GM12878 (cell line): ENCODE measurements at regions not wholly inside any gene's neighbourhood (a gene's known extent, or its start where the extent isn't known, plus 50 kb on each side); places are given as distances from the start of the nearest gene placed in this dataset. TPM values are rescaled to one million over a fixed set of nuclear protein-coding genes. Genes with fewer than 3 reads are reported as not detected.

Source experiments
- ATAC-seq: fragments of 200-7000 bp; cut with Tn5 transposase; 3 replicates; pipeline ENCODE4 v1.9.1; 2020; ENCODE audit warnings: mild to moderate bottlenecking, moderate library complexity
- BruUV-seq: library from RNA; stranded (reverse); fragments of 400-500 nt; replicated peaks from 2 replicates; lab custom pipeline; 2021; lab: Mats Ljungman, UMichigan
- CTCF ChIA-PET: fragments of 300-600 bp; sonication (Branson Sonifier 250); formaldehyde crosslinking; extraction: SDS; loops from one replicate; lab custom pipeline; 2021; ENCODE audit warnings: inconsistent platforms; lab: Yijun Ruan, JAX
- POLR2A ChIA-PET: fragments of 350-600 bp; formaldehyde crosslinking; extraction: SDS; loops from one replicate; lab custom pipeline; 2021; ENCODE audit warnings: inconsistent platforms; lab: Charles Lee
- RAD21 ChIA-PET: fragments of 300-600 bp; sonication (Branson Sonifier 250); formaldehyde crosslinking; loops from one replicate; lab custom pipeline; 2023; ENCODE audit warnings: antibody characterized with exemption; ENCODE audit not compliant: unreplicated experiment; lab: Charles Lee
- SMC1A ChIA-PET: fragments of 300-600 bp; sonication (Branson Sonifier 250); formaldehyde crosslinking; loops from one replicate; lab custom pipeline; 2023; ENCODE audit not compliant: unreplicated experiment, uncharacterized antibody; lab: Charles Lee
- DNase-seq: peaks from one replicate; pipeline ENCODE4 v3.0.0-alpha.2; 2011; ENCODE audit warnings: low read depth, low spot score
- FAIRE-seq: peaks from 3 replicates; lab custom pipeline; 2011; peaks lifted over from hg19 to GRCh38; lab: Jason Lieb, UNC
- H2AFZ ChIP-seq: 2 replicates; pipeline ENCODE4 v1.6.0; 2011; ENCODE audit warnings: low read depth, low read length, control low read depth; ENCODE audit not compliant: control insufficient read depth
- H3K27ac ChIP-seq: 2 replicates; pipeline ENCODE4 v1.5.1; 2011; ENCODE audit warnings: control low read depth; ENCODE audit not compliant: control insufficient read depth, insufficient read depth
- H3K27me3 ChIP-seq, 2 experiments: replicated peaks in 1 of 2; 2 replicates each; pipeline versions ENCODE4 v1.6.0 to v1.6.1; 2011; ENCODE audit warnings: low read length in 1 of 2; ENCODE audit not compliant: control insufficient read depth in 2 of 2, insufficient read depth in 2 of 2
- H3K36me3 ChIP-seq, 2 experiments: 2 replicates each; pipeline ENCODE4 v1.5.1; 2011; ENCODE audit warnings: low read length in 1 of 2; ENCODE audit not compliant: control insufficient read depth in 2 of 2, insufficient read depth in 2 of 2
- H3K4me1 ChIP-seq: 2 replicates; pipeline ENCODE4 v1.6.1; 2011; ENCODE audit warnings: mild to moderate bottlenecking, low read length, moderate library complexity, mixed read lengths; ENCODE audit not compliant: control insufficient read depth, insufficient read depth
- H3K4me2 ChIP-seq: 2 replicates; pipeline ENCODE4 v1.6.0; 2011; ENCODE audit warnings: control low read depth; ENCODE audit not compliant: control insufficient read depth, insufficient read depth
- H3K4me3 ChIP-seq: fragments of 200-600 bp; sonication (generic); 2 replicates; pipeline ENCODE4 v1.5.1; 2016
- H3K79me2 ChIP-seq: 2 replicates; pipeline ENCODE4 v1.6.0; 2011; ENCODE audit warnings: low read length; ENCODE audit not compliant: control insufficient read depth, insufficient read depth
- H3K9ac ChIP-seq: 2 replicates; pipeline ENCODE4 v1.8.0; 2011; ENCODE audit warnings: low read length, control low read depth, mixed read lengths; ENCODE audit not compliant: control insufficient read depth, insufficient read depth
- H3K9me3 ChIP-seq: replicated peaks from 3 replicates; pipeline ENCODE4 v1.5.1; 2011; ENCODE audit warnings: mild to moderate bottlenecking, low read length; ENCODE audit not compliant: control insufficient read depth, insufficient read depth
- H4K20me1 ChIP-seq: 2 replicates; pipeline ENCODE4 v1.6.0; 2011; ENCODE audit not compliant: control insufficient read depth, insufficient read depth
- BACH1 ChIP-seq: fragments of 450-650 bp; IDR thresholded peaks from 2 replicates; pipeline ENCODE4 v1.6.1; 2017; ENCODE audit warnings: mild to moderate bottlenecking, borderline replicate concordance
- CHD2 ChIP-seq: IDR thresholded peaks from 2 replicates; pipeline ENCODE4 v1.6.1; 2011; ENCODE audit warnings: low read depth, low read length, improper control_type of control experiment, borderline replicate concordance
- EZH2 ChIP-seq: IDR thresholded peaks from 2 replicates; pipeline ENCODE4 v1.6.1; 2012; ENCODE audit warnings: low read depth, mild to moderate bottlenecking, control low read depth, inconsistent platforms, low read length, borderline replicate concordance; ENCODE audit not compliant: control insufficient read depth
- LARP7 ChIP-seq: fragments of 450-650 bp; IDR thresholded peaks from 2 replicates; pipeline ENCODE4 v1.6.1; 2017; ENCODE audit warnings: mild to moderate bottlenecking
- POLR2AphosphoS5 ChIP-seq: IDR thresholded peaks from 2 replicates; pipeline ENCODE4 v1.6.1; 2011; ENCODE audit warnings: mild to moderate bottlenecking, low read length, inconsistent platforms
- RAD51 ChIP-seq: fragments of 450-650 bp; IDR thresholded peaks from 2 replicates; pipeline ENCODE4 v1.6.1; 2016; ENCODE audit warnings: moderate library complexity, mild to moderate bottlenecking, inconsistent platforms
- ZBED1 ChIP-seq: IDR thresholded peaks from 2 replicates; pipeline ENCODE4 v1.6.1; 2016; ENCODE audit warnings: borderline replicate concordance
- WGBS: methylation state at CpG from one replicate; pipeline ENCODE4 v1.1.6; 2016; ENCODE audit warnings: low lambda C conversion rate; ENCODE audit not compliant: insufficient replicate concordance, insufficient coverage; ENCODE audit errors: missing lambda C conversion rate; 5-methylcytosine and 5-hydroxymethylcytosine counted together
- in situ Hi-C: fragments of 300-500 bp; cut with MboI; formaldehyde crosslinking; loops from 9 replicates; pipeline ENCODE4 v1.14.3; 2018; ENCODE audit warnings: mixed read lengths
- intact Hi-C: fragments of 100-400 bp; cut with micrococcal nuclease; formaldehyde crosslinking; loops from one replicate; pipeline ENCODE4 v1.14.2; 2022; ENCODE audit not compliant: unreplicated experiment
- small RNA-seq: library from RNA; depleted of rRNA; stranded (forward); fragments of <200 nt; gene quantifications from one replicate; pipeline ENCODE3, GENCODE V24; 2014
- TF ChIP-seq, protein P1 (sequence below): fragments of 450-650 bp; IDR thresholded peaks from 2 replicates; pipeline ENCODE4 v1.6.1; 2016; ENCODE audit warnings: mild to moderate bottlenecking
- TF ChIP-seq, protein P2 (sequence below): IDR thresholded peaks from 2 replicates; pipeline ENCODE4 v1.6.1; 2012; ENCODE audit warnings: low read depth, low read length, improper control_type of control experiment

DNA sequence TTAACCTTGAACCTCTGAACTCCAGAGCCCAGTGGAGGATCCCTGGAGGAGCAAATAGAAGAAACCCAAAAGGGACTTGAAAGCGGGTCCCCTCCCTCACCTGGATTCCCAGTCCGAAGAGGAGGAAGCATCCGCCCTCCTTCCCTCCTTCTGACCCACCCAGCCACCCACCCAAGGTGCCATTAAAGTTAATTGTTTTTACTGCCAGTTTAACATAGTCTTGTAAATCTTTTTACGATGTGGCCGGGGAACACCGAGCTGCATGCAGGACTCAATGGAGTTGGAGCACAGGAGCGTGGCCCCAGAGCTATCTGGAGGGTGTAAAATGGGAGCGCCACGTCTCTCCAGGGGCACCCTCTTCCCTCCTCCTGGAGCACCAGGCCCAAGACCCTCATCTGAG, 49.9 kb upstream of the TBX3 start:
- no peak for DNase-seq
- no peak overlapping the region for H3K4me2 ChIP-seq
- no peaks in the 10 kb centered on the region for H3K36me3 ChIP-seq
- no peak overlapping the region for H3K4me3 ChIP-seq
- H3K4me1 ChIP-seq: no peaks in the 10 kb centered on the region
- H3K27me3 ChIP-seq: no peaks in the 10 kb centered on the region
- no peaks in the 10 kb centered on the region; the same call in 2 of the 3 replicates for H3K9me3 ChIP-seq
- H3K9ac ChIP-seq: no peak overlapping the region
- no peak overlapping the region for H2AFZ ChIP-seq
- no peak for ATAC-seq
- in situ Hi-C loops: no loop called here
- ChIA-PET CTCF (no interaction called here), POLR2A (no interaction called here), RAD21 (no interaction called here), SMC1A (no interaction called here)
- no peak overlapping the region for H3K27ac ChIP-seq
- no peaks in the 10 kb centered on the region for H3K79me2 ChIP-seq
- intact Hi-C loops: no loop called here
- no peak for FAIRE-seq
- 43% methylated on average over 9 of the region's 9 CpGs for WGBS
- TF ChIP-seq LARP7 (no peak), ZBED1 (no peak), POLR2AphosphoS5 (no peak), CHD2 (no peak), RAD51 (no peak), EZH2 (no peak), BACH1 (no peak)
- TF ChIP-seq, protein P1, sequence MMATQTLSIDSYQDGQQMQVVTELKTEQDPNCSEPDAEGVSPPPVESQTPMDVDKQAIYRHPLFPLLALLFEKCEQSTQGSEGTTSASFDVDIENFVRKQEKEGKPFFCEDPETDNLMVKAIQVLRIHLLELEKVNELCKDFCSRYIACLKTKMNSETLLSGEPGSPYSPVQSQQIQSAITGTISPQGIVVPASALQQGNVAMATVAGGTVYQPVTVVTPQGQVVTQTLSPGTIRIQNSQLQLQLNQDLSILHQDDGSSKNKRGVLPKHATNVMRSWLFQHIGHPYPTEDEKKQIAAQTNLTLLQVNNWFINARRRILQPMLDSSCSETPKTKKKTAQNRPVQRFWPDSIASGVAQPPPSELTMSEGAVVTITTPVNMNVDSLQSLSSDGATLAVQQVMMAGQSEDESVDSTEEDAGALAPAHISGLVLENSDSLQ: no peak
- TF ChIP-seq, protein P2, sequence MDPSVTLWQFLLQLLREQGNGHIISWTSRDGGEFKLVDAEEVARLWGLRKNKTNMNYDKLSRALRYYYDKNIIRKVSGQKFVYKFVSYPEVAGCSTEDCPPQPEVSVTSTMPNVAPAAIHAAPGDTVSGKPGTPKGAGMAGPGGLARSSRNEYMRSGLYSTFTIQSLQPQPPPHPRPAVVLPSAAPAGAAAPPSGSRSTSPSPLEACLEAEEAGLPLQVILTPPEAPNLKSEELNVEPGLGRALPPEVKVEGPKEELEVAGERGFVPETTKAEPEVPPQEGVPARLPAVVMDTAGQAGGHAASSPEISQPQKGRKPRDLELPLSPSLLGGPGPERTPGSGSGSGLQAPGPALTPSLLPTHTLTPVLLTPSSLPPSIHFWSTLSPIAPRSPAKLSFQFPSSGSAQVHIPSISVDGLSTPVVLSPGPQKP: no peak
- BruUV-seq: no TSS peak
- no peaks in the 10 kb centered on the region for H4K20me1 ChIP-seq

Small RNAs in the stretch of these regions (small RNA-seq; reads per million reads assigned to genes)
- not detected for gene AC009804.1
- not detected for gene RF00275
- not detected for gene RF00443
- gene RN7SL865P: not detected
